HEK293 (cell line): ENCODE measurements at regions not wholly inside any gene's neighbourhood (a gene's known extent, or its start where the extent isn't known, plus 50 kb on each side); places are given as distances from the start of the nearest gene placed in this dataset.
A peak's percentile ranks its signal among the peaks of the same experiment; 100 is the strongest.

Experiments used
- CTCF ChIA-PET: fragments of 350-600 bp; formaldehyde crosslinking; extraction: SDS; loops from one replicate; lab custom pipeline; 2021; ENCODE audit warnings: antibody characterized with exemption; lab: Yijun Ruan, JAX
- POLR2A ChIA-PET: fragments of 300-600 bp; formaldehyde crosslinking; extraction: SDS; loops from one replicate; lab custom pipeline; 2020; ENCODE audit warnings: antibody characterized with exemption, inconsistent platforms; lab: Yijun Ruan, JAX
- H3K27ac ChIP-seq: fragments of 200-500 bp; sonication (Bioruptor generic); 2 replicates; pipeline ENCODE4 v1.5.1; 2014; ENCODE audit warnings: low read depth, low read length, control low read depth, inconsistent platforms; ENCODE audit errors: extremely low read depth
- H3K36me3 ChIP-seq, 2 experiments: fragments of 200-500 bp in 1 of 2; sonication (Bioruptor generic) in 1 of 2; 1 replicate in 1 of 2; 2 replicates in 1 of 2; pipeline ENCODE4 v1.5.1; 2014 to 2017; ENCODE audit warnings: inconsistent platforms in 2 of 2, low read length in 2 of 2; ENCODE audit not compliant: control insufficient read depth in 2 of 2, insufficient read depth in 1 of 2
- H3K4me1 ChIP-seq: fragments of 200-500 bp; sonication (Bioruptor generic); 2 replicates; pipeline ENCODE4 v1.5.1; 2014; ENCODE audit warnings: mild to moderate bottlenecking, low read length, inconsistent platforms; ENCODE audit not compliant: control insufficient read depth, insufficient read depth
- H3K4me3 ChIP-seq: 2 replicates; pipeline ENCODE4 v1.5.1; 2011; ENCODE audit warnings: low read depth, mild to moderate bottlenecking, control low read depth, low read length, moderate library complexity
- H3K9me3 ChIP-seq: fragments of 200-500 bp; sonication (Bioruptor generic); 2 replicates; pipeline ENCODE4 v1.5.1; 2014; ENCODE audit warnings: low read depth, low read length, inconsistent platforms; ENCODE audit not compliant: control insufficient read depth, insufficient read depth
- AEBP2 ChIP-seq: fragments of 450-650 bp; formaldehyde crosslinking; IDR thresholded peaks from 2 replicates; pipeline ENCODE4 v1.5.1; 2016; ENCODE audit warnings: missing biosample characterization, missing genetic modification characterization, borderline replicate concordance
- ATF2 ChIP-seq: fragments of 450-650 bp; formaldehyde crosslinking; IDR thresholded peaks from 2 replicates; pipeline ENCODE4 v1.5.1; 2016; ENCODE audit warnings: missing biosample characterization, missing genetic modification characterization, low read depth
- GFI1B ChIP-seq: fragments of 450-650 bp; formaldehyde crosslinking; IDR thresholded peaks from 2 replicates; pipeline ENCODE4 v1.5.1; 2016; ENCODE audit warnings: missing biosample characterization, missing genetic modification characterization
- GLIS1 ChIP-seq: fragments of 450-650 bp; formaldehyde crosslinking; IDR thresholded peaks from 2 replicates; pipeline ENCODE4 v1.5.1; 2016; ENCODE audit warnings: missing biosample characterization, missing genetic modification characterization
- IKZF3 ChIP-seq: fragments of 450-650 bp; IDR thresholded peaks from 2 replicates; pipeline ENCODE4 v1.5.0; 2018; ENCODE audit warnings: missing biosample characterization, mild to moderate bottlenecking, missing genetic modification characterization, moderate library complexity
- KLF10 ChIP-seq: fragments of 450-650 bp; IDR thresholded peaks from 2 replicates; pipeline ENCODE4 v1.5.1; 2018; ENCODE audit warnings: missing biosample characterization, mild to moderate bottlenecking, missing genetic modification characterization
- KLF16 ChIP-seq: fragments of 450-650 bp; formaldehyde crosslinking; IDR thresholded peaks from 2 replicates; pipeline ENCODE4 v1.5.1; 2017; ENCODE audit warnings: missing biosample characterization, missing genetic modification characterization
- SCRT1 ChIP-seq: fragments of 450-650 bp; formaldehyde crosslinking; IDR thresholded peaks from 2 replicates; pipeline ENCODE4 v1.5.1; 2016; ENCODE audit warnings: missing biosample characterization, missing genetic modification characterization, borderline replicate concordance
- SETDB1 ChIP-seq: IDR thresholded peaks from one replicate; pipeline ENCODE4 v1.6.1; 2017; ENCODE audit warnings: mild to moderate bottlenecking, low read length, moderate library complexity, mixed read lengths; ENCODE audit not compliant: insufficient read length
- TRIM28 ChIP-seq: IDR thresholded peaks from 2 replicates; pipeline ENCODE4 v1.6.1; 2011; ENCODE audit warnings: low read length, control low read depth, borderline replicate concordance
- ZNF133 ChIP-seq: fragments of 450-650 bp; formaldehyde crosslinking; IDR thresholded peaks from 2 replicates; pipeline ENCODE4 v1.5.1; 2016; ENCODE audit warnings: missing biosample characterization, missing genetic modification characterization
- ZNF140 ChIP-seq: fragments of 450-650 bp; formaldehyde crosslinking; IDR thresholded peaks from 2 replicates; pipeline ENCODE4 v1.5.1; 2016; ENCODE audit warnings: missing biosample characterization, missing genetic modification characterization
- ZNF155 ChIP-seq: fragments of 450-650 bp; formaldehyde crosslinking; IDR thresholded peaks from 2 replicates; pipeline ENCODE4 v1.5.1; 2016; ENCODE audit warnings: missing biosample characterization, missing genetic modification characterization
- ZNF211 ChIP-seq: fragments of 450-650 bp; formaldehyde crosslinking; IDR thresholded peaks from 2 replicates; pipeline ENCODE4 v1.5.1; 2016; ENCODE audit warnings: low read depth, missing biosample characterization, missing genetic modification characterization
- ZNF214 ChIP-seq: fragments of 450-650 bp; formaldehyde crosslinking; IDR thresholded peaks from 2 replicates; pipeline ENCODE4 v1.5.1; 2017; ENCODE audit warnings: missing biosample characterization, mild to moderate bottlenecking, missing genetic modification characterization, borderline replicate concordance
- ZNF292 ChIP-seq: fragments of 450-650 bp; formaldehyde crosslinking; IDR thresholded peaks from 2 replicates; pipeline ENCODE4 v1.5.1; 2016; ENCODE audit warnings: low read depth, missing biosample characterization, missing genetic modification characterization, borderline replicate concordance
- ZNF366 ChIP-seq: fragments of 450-650 bp; formaldehyde crosslinking; conservative IDR thresholded peaks from 2 replicates; pipeline ENCODE4 v1.5.1; 2016; ENCODE audit warnings: missing biosample characterization, missing genetic modification characterization
- ZNF501 ChIP-seq: fragments of 450-650 bp; formaldehyde crosslinking; IDR thresholded peaks from 2 replicates; pipeline ENCODE4 v1.5.1; 2016; ENCODE audit warnings: missing biosample characterization, missing genetic modification characterization
- ZNF623 ChIP-seq: fragments of 450-650 bp; formaldehyde crosslinking; IDR thresholded peaks from 2 replicates; pipeline ENCODE4 v1.5.1; 2016; ENCODE audit warnings: missing biosample characterization, missing genetic modification characterization
- ZNF629 ChIP-seq: fragments of 450-650 bp; formaldehyde crosslinking; IDR thresholded peaks from 2 replicates; pipeline ENCODE4 v1.5.1; 2017; ENCODE audit warnings: missing biosample characterization, missing genetic modification characterization
- TF ChIP-seq, protein P1 (sequence below): fragments of 450-650 bp; IDR thresholded peaks from 2 replicates; pipeline ENCODE4 v1.5.1; 2018; ENCODE audit warnings: missing biosample characterization, mild to moderate bottlenecking, missing genetic modification characterization
- TF ChIP-seq, protein P2 (sequence below): fragments of 450-650 bp; IDR thresholded peaks from 2 replicates; pipeline ENCODE4 v1.5.1; 2018; ENCODE audit warnings: missing biosample characterization, missing genetic modification characterization

DNA sequence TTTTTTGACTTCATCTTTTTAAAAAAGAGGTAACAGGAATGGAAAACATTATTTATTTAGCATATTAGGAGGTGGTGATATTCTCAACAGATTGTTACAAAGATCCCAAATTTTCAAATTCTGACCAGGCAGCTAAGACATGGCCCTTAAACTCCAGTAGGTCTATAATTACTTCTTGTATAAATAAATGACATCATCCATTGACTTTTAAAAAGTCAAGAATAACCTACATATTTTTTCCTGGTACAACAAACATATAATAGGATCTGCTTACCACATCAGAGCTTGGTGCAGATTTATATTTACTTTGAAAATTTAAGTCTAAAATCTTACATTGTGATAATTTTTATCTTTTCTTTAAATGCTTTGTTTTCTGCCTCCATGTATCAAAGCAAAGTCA is 92.2 kb upstream of the TRPM3 start:
- POLR2A ChIA-PET: no interaction called here
- TF ChIP-seq AEBP2 (tag by site-specific recombination) (no peak), ATF2 (tag by site-specific recombination) (peak; percentile 26; the same call in 1 of the 2 replicates), ZNF366 (tag by site-specific recombination) (no peak), ZNF133 (tag by site-specific recombination) (peak; percentile 76), TRIM28 (peak; percentile 54; the same call in 1 of the 2 replicates), SETDB1 (peak; percentile 79), ZNF623 (tag by site-specific recombination) (no peak), SCRT1 (tag by site-specific recombination) (no peak), ZNF214 (no peak)
- H3K27ac ChIP-seq: no peak overlapping the region

DNA sequence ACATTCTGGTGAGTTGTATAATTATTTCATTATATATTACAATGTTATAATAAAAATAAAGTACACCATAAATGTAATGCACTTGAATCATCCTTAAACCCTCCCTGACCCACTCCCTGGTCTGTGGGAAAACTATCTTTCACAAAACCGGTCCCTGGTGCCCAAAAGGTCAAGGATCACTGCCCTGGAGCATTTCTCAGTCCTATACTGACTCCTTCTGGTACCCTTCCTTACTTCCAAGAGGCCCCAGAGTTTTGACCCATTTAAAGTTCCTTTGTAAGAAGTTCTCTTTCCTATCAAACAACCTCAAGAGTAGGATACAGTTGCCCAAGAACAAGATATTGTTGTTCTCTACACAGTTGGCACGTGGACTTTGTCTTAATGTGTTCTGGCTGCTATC is 88.9 kb upstream of the TRPM3 start:
- no peaks in the 10 kb centered on the region for H3K36me3 ChIP-seq
- no peaks in the 10 kb centered on the region for H3K4me1 ChIP-seq
- H3K27ac ChIP-seq: no peak overlapping the region
- TF ChIP-seq ZNF501 (no peak), ZNF211 (tag by site-specific recombination) (no peak), KLF16 (tag by site-specific recombination) (no peak), ZNF292 (no peak), KLF10 (tag by site-specific recombination) (no peak), GFI1B (tag by site-specific recombination) (no peak), ZNF629 (tag by site-specific recombination) (no peak), ZNF155 (tag by site-specific recombination) (no peak), GLIS1 (tag by site-specific recombination) (no peak), ZNF623 (tag by site-specific recombination) (no peak), ZNF140 (tag by site-specific recombination) (no peak), IKZF3 (tag by site-specific recombination) (no peak)
- TF ChIP-seq, protein P1, sequence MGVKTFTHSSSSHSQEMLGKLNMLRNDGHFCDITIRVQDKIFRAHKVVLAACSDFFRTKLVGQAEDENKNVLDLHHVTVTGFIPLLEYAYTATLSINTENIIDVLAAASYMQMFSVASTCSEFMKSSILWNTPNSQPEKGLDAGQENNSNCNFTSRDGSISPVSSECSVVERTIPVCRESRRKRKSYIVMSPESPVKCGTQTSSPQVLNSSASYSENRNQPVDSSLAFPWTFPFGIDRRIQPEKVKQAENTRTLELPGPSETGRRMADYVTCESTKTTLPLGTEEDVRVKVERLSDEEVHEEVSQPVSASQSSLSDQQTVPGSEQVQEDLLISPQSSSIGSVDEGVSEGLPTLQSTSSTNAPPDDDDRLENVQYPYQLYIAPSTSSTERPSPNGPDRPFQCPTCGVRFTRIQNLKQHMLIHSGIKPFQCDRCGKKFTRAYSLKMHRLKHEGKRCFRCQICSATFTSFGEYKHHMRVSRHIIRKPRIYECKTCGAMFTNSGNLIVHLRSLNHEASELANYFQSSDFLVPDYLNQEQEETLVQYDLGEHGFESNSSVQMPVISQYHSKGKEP (tag by site-specific recombination): no peak
- TF ChIP-seq, protein P2, sequence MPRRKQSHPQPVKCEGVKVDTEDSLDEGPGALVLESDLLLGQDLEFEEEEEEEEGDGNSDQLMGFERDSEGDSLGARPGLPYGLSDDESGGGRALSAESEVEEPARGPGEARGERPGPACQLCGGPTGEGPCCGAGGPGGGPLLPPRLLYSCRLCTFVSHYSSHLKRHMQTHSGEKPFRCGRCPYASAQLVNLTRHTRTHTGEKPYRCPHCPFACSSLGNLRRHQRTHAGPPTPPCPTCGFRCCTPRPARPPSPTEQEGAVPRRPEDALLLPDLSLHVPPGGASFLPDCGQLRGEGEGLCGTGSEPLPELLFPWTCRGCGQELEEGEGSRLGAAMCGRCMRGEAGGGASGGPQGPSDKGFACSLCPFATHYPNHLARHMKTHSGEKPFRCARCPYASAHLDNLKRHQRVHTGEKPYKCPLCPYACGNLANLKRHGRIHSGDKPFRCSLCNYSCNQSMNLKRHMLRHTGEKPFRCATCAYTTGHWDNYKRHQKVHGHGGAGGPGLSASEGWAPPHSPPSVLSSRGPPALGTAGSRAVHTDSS (tag by site-specific recombination): no peak
- ChIA-PET CTCF (interaction anchor here (0.5 kb wide), 1 partner anchor 128 kb away, joined by 4 read pairs; no protein-coding TSS in a partner anchor), POLR2A (no interaction called here)
- no peaks in the 10 kb centered on the region for H3K9me3 ChIP-seq
- H3K4me3 ChIP-seq: no peak overlapping the region

More for the DNA sequence above, 92.2 kb upstream of the TRPM3 start:
- H3K9me3 ChIP-seq: no peaks in the 10 kb centered on the region
- H3K4me1 ChIP-seq: no peaks in the 10 kb centered on the region
- no peaks in the 10 kb centered on the region for H3K36me3 ChIP-seq
- H3K4me3 ChIP-seq: no peak overlapping the region
- CTCF ChIA-PET: no interaction called here
